Endothelial cell of umbilical vein (primary cell): ENCODE measurements at regions not wholly inside any gene's neighbourhood (a gene's known extent, or its start where the extent isn't known, plus 50 kb on each side); places are given as distances from the start of the nearest gene placed in this dataset.

ENCODE experiments used
- BruUV-seq: library from RNA; stranded (reverse); fragments of 400-500 nt; replicated peaks from 2 replicates; lab custom pipeline; 2021; lab: Mats Ljungman, UMichigan
- CTCF ChIA-PET: fragments of 300-600, 350-600 bp; sonication (Branson Sonifier 250); formaldehyde crosslinking; loops from one replicate; lab custom pipeline; 2021; ENCODE audit warnings: antibody characterized with exemption, inconsistent platforms; lab: Charles Lee
- POLR2A ChIA-PET: fragments of 300-600, 350-600 bp; sonication (Branson Sonifier 250); formaldehyde crosslinking; loops from one replicate; lab custom pipeline; 2021; ENCODE audit warnings: antibody characterized with exemption, inconsistent platforms; lab: Charles Lee
- DNase-seq: peaks from one replicate; pipeline ENCODE4 v3.0.0-alpha.2; 2011; ENCODE audit warnings: low read depth, low spot score
- FAIRE-seq: peaks from 2 replicates; lab custom pipeline; 2011; peaks lifted over from hg19 to GRCh38; lab: Jason Lieb, UNC
- H2AFZ ChIP-seq: 2 replicates; pipeline ENCODE4 v1.6.0; 2012; ENCODE audit warnings: low read depth, low read length, control low read depth, inconsistent platforms
- H3K27ac ChIP-seq: 2 replicates; pipeline ENCODE4 v1.5.1; 2011; ENCODE audit warnings: low read depth, mild to moderate bottlenecking, control low read depth, low read length, moderate library complexity; ENCODE audit not compliant: insufficient read depth
- H3K27me3 ChIP-seq, 2 experiments: 2 replicates each; pipeline versions ENCODE4 v1.6.0 to v1.6.1; 2011; ENCODE audit warnings: low read length in 2 of 2, mixed read lengths in 1 of 2; ENCODE audit not compliant: control insufficient read depth in 2 of 2, insufficient read depth in 2 of 2
- H3K36me3 ChIP-seq, 2 experiments: 2 replicates in 1 of 2; 3 replicates in 1 of 2; pipeline ENCODE4 v1.5.1; 2011; ENCODE audit warnings: low read length in 2 of 2, mild to moderate bottlenecking in 1 of 2, moderate library complexity in 1 of 2; ENCODE audit not compliant: control insufficient read depth in 2 of 2, insufficient read depth in 2 of 2; ENCODE audit errors: extremely low read depth in 1 of 2
- H3K4me1 ChIP-seq: 3 replicates; pipeline ENCODE4 v1.5.1; 2011; ENCODE audit warnings: mild to moderate bottlenecking, low read length; ENCODE audit not compliant: control insufficient read depth, insufficient read depth; ENCODE audit errors: extremely low read depth
- H3K4me2 ChIP-seq: 2 replicates; pipeline ENCODE4 v1.6.1; 2011; ENCODE audit warnings: low read length, control low read depth, mixed read lengths; ENCODE audit not compliant: insufficient read depth
- H3K4me3 ChIP-seq, 3 experiments: fragments of 200-600 bp in 1 of 3; sonication (generic), shearing (Covaris generic) in 1 of 3; replicated peaks in 1 of 3; 2 replicates each; pipeline ENCODE4 v1.5.1; 2011 to 2016; ENCODE audit warnings: control low read depth in 3 of 3, low read length in 3 of 3, mild to moderate bottlenecking in 2 of 3, inconsistent platforms in 1 of 3, low read depth in 1 of 3, moderate library complexity in 1 of 3; ENCODE audit not compliant: insufficient read depth in 1 of 3
- H3K79me2 ChIP-seq: 2 replicates; pipeline ENCODE4 v1.6.0; 2012; ENCODE audit warnings: low read length, inconsistent platforms; ENCODE audit not compliant: control insufficient read depth, insufficient read depth
- H3K9ac ChIP-seq: replicated peaks from 2 replicates; pipeline ENCODE3; 2011; ENCODE audit warnings: low read length, control low read depth; ENCODE audit not compliant: insufficient read depth; ENCODE audit errors: extremely low read depth
- H3K9me1 ChIP-seq: replicated peaks from 3 replicates; pipeline ENCODE4 v1.6.0; 2011; ENCODE audit warnings: mild to moderate bottlenecking, low read length; ENCODE audit not compliant: control insufficient read depth, insufficient read depth; ENCODE audit errors: extremely low read depth
- H3K9me3 ChIP-seq: replicated peaks from 2 replicates; pipeline ENCODE4 v1.5.1; 2012; ENCODE audit warnings: low read length, inconsistent platforms; ENCODE audit not compliant: control insufficient read depth, insufficient read depth
- H4K20me1 ChIP-seq: replicated peaks from 2 replicates; pipeline ENCODE3; 2011; ENCODE audit warnings: mild to moderate bottlenecking, low read length; ENCODE audit not compliant: control insufficient read depth, insufficient read depth; ENCODE audit errors: extremely low read depth
- CTCF ChIP-seq, 2 donors: IDR thresholded peaks; 1 replicate in 1 of 2; 2 replicates in 1 of 2; pipeline ENCODE4 v1.5.1; 2011; ENCODE audit warnings: low read length in 2 of 2, mild to moderate bottlenecking in 2 of 2, moderate library complexity in 2 of 2, control low read depth in 1 of 2, inconsistent platforms in 1 of 2, low read depth in 1 of 2; ENCODE audit not compliant: insufficient read depth in 1 of 2; ENCODE audit errors: extremely low read depth in 1 of 2
- EZH2 ChIP-seq: IDR thresholded peaks from 2 replicates; pipeline ENCODE4 v1.6.1; 2012; ENCODE audit warnings: borderline replicate concordance, low read depth, mild to moderate bottlenecking, moderate library complexity, low read length, inconsistent platforms; ENCODE audit not compliant: severe bottlenecking
- FOS ChIP-seq: IDR thresholded peaks from 2 replicates; pipeline ENCODE4 v1.6.1; 2011; ENCODE audit warnings: mild to moderate bottlenecking, low read length, moderate library complexity, borderline replicate concordance; ENCODE audit not compliant: insufficient read depth
- JUN ChIP-seq: IDR thresholded peaks from 2 replicates; pipeline ENCODE4 v1.6.1; 2011; ENCODE audit warnings: borderline replicate concordance, low read depth; ENCODE audit not compliant: insufficient read length, insufficient read depth
- MAX ChIP-seq: IDR thresholded peaks from 2 replicates; pipeline ENCODE4 v1.6.1; 2011; ENCODE audit not compliant: insufficient read depth, insufficient read length
- POLR2AphosphoS5 ChIP-seq: IDR thresholded peaks from 2 replicates; pipeline ENCODE4 v1.6.1; 2012; ENCODE audit warnings: low read depth, mild to moderate bottlenecking, control low read depth, low read length, moderate library complexity; ENCODE audit not compliant: insufficient read depth
- dilution Hi-C: fragments of 300-500 bp; cut with MboI; formaldehyde crosslinking; loops from one replicate; pipeline ENCODE4 v1.15.0; 2019; ENCODE audit warnings: low sequenced_read_pairs; ENCODE audit not compliant: extremely low pct_ligation_motif_present
- intact Hi-C: fragments of 100-400 bp; cut with micrococcal nuclease; formaldehyde crosslinking; loops from one replicate; pipeline ENCODE4 v1.10.0; 2022

- CTCF ChIA-PET, result no interaction called here
- TF ChIP-seq POLR2AphosphoS5 (no peak), EZH2 (no peak), FOS (no peak), CTCF (IDR thresholded peaks at IDR 0.05; ENCODE audit: extremely low read depth in 1 of 2, insufficient read depth in 1 of 2, low read depth in 1 of 2, low read length in 2 of 2) (no peak), MAX (no peak)
- POLR2A ChIA-PET, result no interaction called here
- Histone ChIP-seq H3K36me3 (no peaks in the 10 kb centered on the region), H3K4me2 (no peak overlapping the region), H3K9me3 (no peaks in the 10 kb centered on the region), H3K27ac (no peak overlapping the region), H3K4me3 (no peak overlapping the region), H4K20me1 (no peaks in the 10 kb centered on the region), H2AFZ (no peak overlapping the region), H3K27me3 (no peaks in the 10 kb centered on the region), H3K4me1 (no peaks in the 10 kb centered on the region), H3K79me2 (no peaks in the 10 kb centered on the region), H3K9me1 (no peaks in the 10 kb centered on the region), H3K9ac (no peak overlapping the region)
- no TSS peak for BruUV-seq
- FAIRE-seq (no peak), DNase-seq (no peak)
- intact Hi-C loops, result no loop called here
- dilution Hi-C loops, result no loop called here
These were observed 183.2 kb downstream of the CXCL12 start for GRCh38 chr10:44201656-44202055.

GRCh38 chr10:44201011-44201410 is 183.9 kb downstream of the CXCL12 start:
- Histone ChIP-seq H3K36me3 (no peaks in the 10 kb centered on the region), H3K9me3 (no peaks in the 10 kb centered on the region), H3K9ac (no peak overlapping the region), H3K79me2 (no peaks in the 10 kb centered on the region), H3K4me1 (no peaks in the 10 kb centered on the region), H3K27ac (no peak overlapping the region), H3K9me1 (no peaks in the 10 kb centered on the region), H3K27me3 (no peaks in the 10 kb centered on the region), H3K4me2 (no peak overlapping the region), H4K20me1 (no peaks in the 10 kb centered on the region), H3K4me3 (no peak overlapping the region), H2AFZ (no peak overlapping the region)
- POLR2A ChIA-PET, result no interaction called here
- FAIRE-seq (no peak), DNase-seq (no peak)
- dilution Hi-C loops, result no loop called here
- TF ChIP-seq FOS (no peak), CTCF (IDR thresholded peaks at IDR 0.05; ENCODE audit: extremely low read depth in 1 of 2, insufficient read depth in 1 of 2, low read depth in 1 of 2, low read length in 2 of 2) (no peak), POLR2AphosphoS5 (no peak), JUN (no peak)
- BruUV-seq, result no TSS peak
- intact Hi-C loops, result no loop called here
- CTCF ChIA-PET, result no interaction called here
